GM10266 (cell line): ENCODE measurements at regions not wholly inside any gene's neighbourhood (a gene's known extent, or its start where the extent isn't known, plus 50 kb on each side); places are given as distances from the start of the nearest gene placed in this dataset.

Source experiments
- DNase-seq: peaks from one replicate; pipeline ENCODE4 v3.0.0; 2012; ENCODE audit errors: extremely low spot score
- CTCF ChIP-seq: IDR thresholded peaks from 2 replicates; pipeline ENCODE4 v1.5.1; 2012; ENCODE audit warnings: mild to moderate bottlenecking, low read depth; ENCODE audit not compliant: control insufficient read depth, insufficient read depth; ENCODE audit errors: missing control alignments

- no peak for DNase-seq
- TF ChIP-seq CTCF, result no peak
These were observed 179.0 kb downstream of the SNRPN start for GRCh38 chr15:25133804-25134203.

GRCh38 chr15:25134546-25134945 is 179.8 kb downstream of the SNRPN start:
- no peak for DNase-seq
- TF ChIP-seq CTCF, result no peak

GRCh38 chr15:25136119-25136518 is 181.3 kb downstream of the SNRPN start:
- TF ChIP-seq CTCF, result no peak
- no peak for DNase-seq

GRCh38 chr15:25137013-25137412 is 182.2 kb downstream of the SNRPN start:
- DNase-seq, result no peak
- no peak for TF ChIP-seq CTCF

GRCh38 chr15:25169318-25169717 is 214.5 kb downstream of the SNRPN start:
- no peak for TF ChIP-seq CTCF
- DNase-seq, result no peak

GRCh38 chr15:25170113-25170731 is 215.4 kb downstream of the SNRPN start:
- no peak for TF ChIP-seq CTCF
- no peak for DNase-seq

GRCh38 chr15:25170781-25171110 is 216.0 kb downstream of the SNRPN start:
- no peak for TF ChIP-seq CTCF
- DNase-seq, result no peak
